DND-41 (cell line): ENCODE measurements at regions not wholly inside any gene's neighbourhood (a gene's known extent, or its start where the extent isn't known, plus 50 kb on each side); places are given as distances from the start of the nearest gene placed in this dataset.

Source experiments
- CTCF ChIP-seq: IDR thresholded peaks from 2 replicates; pipeline ENCODE4 v1.5.1; 2012; ENCODE audit warnings: borderline replicate concordance, low read length, moderate library complexity, mild to moderate bottlenecking; ENCODE audit not compliant: poor library complexity, severe bottlenecking; ENCODE audit errors: extremely low read depth
- EZH2 ChIP-seq: IDR thresholded peaks from 3 replicates; pipeline ENCODE4 v1.6.1; 2012; ENCODE audit warnings: borderline replicate concordance, low read depth, mild to moderate bottlenecking, moderate library complexity, low read length, inconsistent platforms; ENCODE audit not compliant: severe bottlenecking

- TF ChIP-seq CTCF (no peak), EZH2 (no peak)
Measured at GRCh38 chr6:144466716-144467115, 181.6 kb downstream of the UTRN start.
